B cell (primary cell): ENCODE measurements at regions not wholly inside any gene's neighbourhood (a gene's known extent, or its start where the extent isn't known, plus 50 kb on each side); places are given as distances from the start of the nearest gene placed in this dataset.

Experiments
- ATAC-seq: fragments of 200-7000 bp; cut with Tn5 transposase; one replicate; pipeline ENCODE4 v1.10.0; 2021; ENCODE audit warnings: low read depth, mild to moderate bottlenecking, moderate number of reproducible peaks, moderate library complexity
- CTCF ChIA-PET: fragments of 350-600 bp; sonication (Branson Sonifier 250); formaldehyde crosslinking; loops from one replicate; lab custom pipeline; 2021; ENCODE audit warnings: antibody characterized with exemption, inconsistent platforms; lab: Charles Lee
- POLR2A ChIA-PET: fragments of 350-600 bp; sonication (Branson Sonifier 250); formaldehyde crosslinking; loops from one replicate; lab custom pipeline; 2021; ENCODE audit warnings: antibody characterized with exemption; lab: Charles Lee
- DNase-seq: peaks from one replicate; pipeline ENCODE4 v3.0.0; 2013
- H2AFZ ChIP-seq: 2 replicates; pipeline ENCODE4 v1.6.1; 2012; ENCODE audit warnings: mild to moderate bottlenecking, low read depth, low read length; ENCODE audit not compliant: insufficient read depth, poor library complexity, severe bottlenecking
- H3K27ac ChIP-seq, 2 donors: 1 replicate in 1 of 2; 2 replicates in 1 of 2; pipeline ENCODE4 v1.5.1; 2012 to 2013; ENCODE audit warnings: low read length in 2 of 2, mild to moderate bottlenecking in 2 of 2, moderate library complexity in 1 of 2
- H3K27me3 ChIP-seq, 4 experiments: fragments of 200-600 bp in 1 of 4; sonication (generic) in 1 of 4; replicated peaks in 1 of 4; 1 replicate in 2 of 4; 2 replicates in 2 of 4; pipeline versions ENCODE4 v1.6.1 to v1.7.0; 2013 to 2016; ENCODE audit warnings: low read length in 3 of 4, mild to moderate bottlenecking in 2 of 4, mixed read lengths in 1 of 4, moderate library complexity in 1 of 4; ENCODE audit not compliant: insufficient read depth in 4 of 4, control insufficient read depth in 3 of 4; ENCODE audit errors: control extremely low read depth in 1 of 4
- H3K36me3 ChIP-seq, 2 experiments: replicated peaks in 1 of 2; 1 replicate in 1 of 2; 2 replicates in 1 of 2; pipeline versions ENCODE4 v1.6.1 to v1.7.1; 2013; ENCODE audit warnings: low read length in 1 of 2; ENCODE audit not compliant: insufficient read depth in 2 of 2, control insufficient read depth in 1 of 2; ENCODE audit errors: control extremely low read depth in 1 of 2, extremely low read depth in 1 of 2
- H3K4me1 ChIP-seq, 2 donors: fragments of 200-600 bp in 1 of 2; sonication (generic) in 1 of 2; 1 replicate in 1 of 2; 2 replicates in 1 of 2; pipeline versions ENCODE4 v1.5.1 to v1.6.1; 2013 to 2017; ENCODE audit warnings: low read length in 2 of 2; ENCODE audit not compliant: control insufficient read depth in 2 of 2, insufficient read depth in 2 of 2
- H3K4me2 ChIP-seq: replicated peaks from 2 replicates; pipeline ENCODE3; 2012; ENCODE audit warnings: mild to moderate bottlenecking, low read depth, low read length; ENCODE audit not compliant: poor library complexity, severe bottlenecking
- H3K4me3 ChIP-seq, 5 experiments: fragments of 200-600 bp in 1 of 5; sonication (generic) in 1 of 5; 1 replicate in 3 of 5; 2 replicates in 2 of 5; pipeline versions ENCODE4 v1.5.1 to v1.7.0; 2011 to 2016; ENCODE audit warnings: low read length in 4 of 5, mild to moderate bottlenecking in 4 of 5, low read depth in 2 of 5, control low read depth in 1 of 5, moderate library complexity in 1 of 5; ENCODE audit not compliant: insufficient read depth in 1 of 5; ENCODE audit errors: control extremely low read depth in 1 of 5, extremely low read depth in 1 of 5
- H3K79me2 ChIP-seq: fragments of 200-600 bp; sonication (generic); one replicate; pipeline ENCODE4 v1.6.0; 2016; ENCODE audit warnings: low read length; ENCODE audit not compliant: control insufficient read depth, insufficient read depth
- H3K9ac ChIP-seq: fragments of 200-600 bp; sonication (generic); 2 replicates; pipeline ENCODE4 v1.6.1; 2017; ENCODE audit warnings: mild to moderate bottlenecking, low read length, moderate library complexity
- H3K9me3 ChIP-seq, 3 donors: one replicate each; pipeline versions ENCODE4 v1.6.1 to v1.7.1; 2013; ENCODE audit warnings: low read length in 2 of 3; ENCODE audit not compliant: control insufficient read depth in 2 of 3, insufficient read depth in 1 of 3; ENCODE audit errors: control extremely low read depth in 1 of 3
- H4K20me1 ChIP-seq: 2 replicates; pipeline ENCODE4 v1.6.0; 2012; ENCODE audit warnings: mild to moderate bottlenecking, low read length; ENCODE audit not compliant: insufficient read depth, control insufficient read depth, poor library complexity, severe bottlenecking
- H3K27ac Mint-ChIP-seq: one replicate; pipeline ENCODE4 v1.8.0; 2021; ENCODE audit warnings: mixed read lengths
- H3K27me3 Mint-ChIP-seq: one replicate; pipeline ENCODE4 v1.8.0; 2021; ENCODE audit warnings: mixed read lengths
- H3K4me1 Mint-ChIP-seq: one replicate; pipeline ENCODE4 v1.8.0; 2021; ENCODE audit warnings: mixed read lengths
- H3K4me3 Mint-ChIP-seq: one replicate; pipeline ENCODE4 v1.8.0; 2021; ENCODE audit warnings: mixed read lengths
- H3K9me3 Mint-ChIP-seq: one replicate; pipeline ENCODE4 v1.8.0; 2022; ENCODE audit warnings: mixed read lengths; ENCODE audit not compliant: insufficient read depth
- EZH2 ChIP-seq: IDR thresholded peaks from 2 replicates; pipeline ENCODE4 v1.6.1; 2012; ENCODE audit warnings: borderline replicate concordance, low read depth, mild to moderate bottlenecking, moderate library complexity, low read length; ENCODE audit not compliant: insufficient read depth, poor library complexity, severe bottlenecking
- WGBS: methylation state at CpG from one replicate; pipeline ENCODE4 v1.1.5; 2013; ENCODE audit warnings: missing lambda C conversion rate; ENCODE audit not compliant: insufficient coverage; 5-methylcytosine and 5-hydroxymethylcytosine counted together
- intact Hi-C: fragments of 100-400 bp; cut with micrococcal nuclease; formaldehyde crosslinking; loops from one replicate; pipeline ENCODE4 v1.10.0; 2022
- TF ChIP-seq, protein P1 (sequence below): fragments of 200-600 bp; IDR thresholded peaks from one replicate; pipeline ENCODE4 v1.8.0; 2022; ENCODE audit warnings: antibody characterized with exemption, mild to moderate bottlenecking

GRCh38 chr1:239538239-239538988 lies 152.0 kb downstream of the CHRM3 start:
- Mint-ChIP-seq H3K4me1 (no peaks in the 10 kb centered on the region), H3K27ac (no peak overlapping the region), H3K9me3 (peaks cover 3% of the 10 kb centered on the region), H3K27me3 (no peaks in the 10 kb centered on the region), H3K4me3 (no peak overlapping the region)
- H2AFZ ChIP-seq = no peak overlapping the region
- DNase-seq (no peak), ATAC-seq (no peak)
- no peak for TF ChIP-seq EZH2
- TF ChIP-seq, protein P1, sequence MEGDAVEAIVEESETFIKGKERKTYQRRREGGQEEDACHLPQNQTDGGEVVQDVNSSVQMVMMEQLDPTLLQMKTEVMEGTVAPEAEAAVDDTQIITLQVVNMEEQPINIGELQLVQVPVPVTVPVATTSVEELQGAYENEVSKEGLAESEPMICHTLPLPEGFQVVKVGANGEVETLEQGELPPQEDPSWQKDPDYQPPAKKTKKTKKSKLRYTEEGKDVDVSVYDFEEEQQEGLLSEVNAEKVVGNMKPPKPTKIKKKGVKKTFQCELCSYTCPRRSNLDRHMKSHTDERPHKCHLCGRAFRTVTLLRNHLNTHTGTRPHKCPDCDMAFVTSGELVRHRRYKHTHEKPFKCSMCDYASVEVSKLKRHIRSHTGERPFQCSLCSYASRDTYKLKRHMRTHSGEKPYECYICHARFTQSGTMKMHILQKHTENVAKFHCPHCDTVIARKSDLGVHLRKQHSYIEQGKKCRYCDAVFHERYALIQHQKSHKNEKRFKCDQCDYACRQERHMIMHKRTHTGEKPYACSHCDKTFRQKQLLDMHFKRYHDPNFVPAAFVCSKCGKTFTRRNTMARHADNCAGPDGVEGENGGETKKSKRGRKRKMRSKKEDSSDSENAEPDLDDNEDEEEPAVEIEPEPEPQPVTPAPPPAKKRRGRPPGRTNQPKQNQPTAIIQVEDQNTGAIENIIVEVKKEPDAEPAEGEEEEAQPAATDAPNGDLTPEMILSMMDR = no peak
- CTCF ChIA-PET = no interaction called here
- H3K4me2 ChIP-seq = no peak overlapping the region
- H3K79me2 ChIP-seq = no peaks in the 10 kb centered on the region
- no peaks in the 10 kb centered on the region for H3K4me1 ChIP-seq
- H3K4me3 ChIP-seq = no peak overlapping the region
- no peaks in the 10 kb centered on the region for H3K36me3 ChIP-seq
- 63% methylated on average over 1 of the region's 2 CpGs for WGBS
- no peak overlapping the region for H3K9ac ChIP-seq
- POLR2A ChIA-PET = no interaction called here
- H3K27ac ChIP-seq = no peak overlapping the region
- intact Hi-C loops = no loop called here
- no peaks in the 10 kb centered on the region for H4K20me1 ChIP-seq
- no peaks in the 10 kb centered on the region for H3K27me3 ChIP-seq
- H3K9me3 ChIP-seq = peaks cover 0 to 2% (median 0%) of the 10 kb centered on the region in 3 donors

DNA sequence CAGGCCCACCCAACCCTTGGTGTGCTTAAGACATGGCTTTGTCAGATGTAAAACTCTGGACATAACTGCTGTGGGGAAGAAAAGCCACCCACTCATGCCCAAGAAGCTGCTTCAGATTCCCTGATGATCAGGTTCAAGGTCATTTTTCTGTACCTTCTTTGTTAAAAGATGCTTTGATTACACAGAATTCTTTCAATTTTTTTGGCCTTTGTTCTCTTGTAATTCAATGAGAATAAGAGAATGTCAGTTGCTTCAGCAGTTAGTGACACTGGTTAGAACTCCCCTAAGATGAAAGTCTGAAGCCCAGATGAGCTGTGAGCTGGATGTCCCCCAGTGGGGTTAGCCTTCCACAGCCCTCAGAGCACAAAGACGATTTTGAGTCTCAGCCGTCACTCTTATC lies 152.7 kb downstream of the CHRM3 start:
- TF ChIP-seq, protein P1 = no peak
- no peak for TF ChIP-seq EZH2
- H3K79me2 ChIP-seq = no peaks in the 10 kb centered on the region
- Mint-ChIP-seq H3K27ac (no peak overlapping the region), H3K9me3 (peaks cover 3% of the 10 kb centered on the region), H3K4me1 (no peaks in the 10 kb centered on the region), H3K4me3 (no peak overlapping the region), H3K27me3 (no peaks in the 10 kb centered on the region)
- CTCF ChIA-PET = no interaction called here
- H3K36me3 ChIP-seq = no peaks in the 10 kb centered on the region
- H3K4me3 ChIP-seq = no peak overlapping the region
- WGBS = no CpG with 5 or more reads among the region's 2 CpGs
- no peaks in the 10 kb centered on the region for H4K20me1 ChIP-seq
- no peak for ATAC-seq
- no peak overlapping the region for H2AFZ ChIP-seq
- no peak for DNase-seq
- no peak overlapping the region for H3K9ac ChIP-seq
- no peaks in the 10 kb centered on the region for H3K4me1 ChIP-seq
- no peaks in the 10 kb centered on the region for H3K27me3 ChIP-seq
- H3K4me2 ChIP-seq = no peak overlapping the region
- POLR2A ChIA-PET = no interaction called here
- H3K27ac ChIP-seq = no peak overlapping the region
- H3K9me3 ChIP-seq = peaks cover 0 to 2% (median 0%) of the 10 kb centered on the region in 3 donors
- intact Hi-C loops = no loop called here
